HG03175 (cell line): ENCODE measurements at regions not wholly inside any gene's neighbourhood (a gene's known extent, or its start where the extent isn't known, plus 50 kb on each side); places are given as distances from the start of the nearest gene placed in this dataset.
"Not testable (repeated sequence)": the region's sequence is repeated elsewhere in the genome, so short reads cannot be mapped to it uniquely, and the experiment has no call there.

Experiments
- ATAC-seq: cut with Tn5 transposase; IDR thresholded peaks from one replicate; pipeline ENCODE4 v1.9.1; 2021; ENCODE audit warnings: mild to moderate bottlenecking, moderate library complexity; ENCODE audit not compliant: unreplicated experiment

DNA sequence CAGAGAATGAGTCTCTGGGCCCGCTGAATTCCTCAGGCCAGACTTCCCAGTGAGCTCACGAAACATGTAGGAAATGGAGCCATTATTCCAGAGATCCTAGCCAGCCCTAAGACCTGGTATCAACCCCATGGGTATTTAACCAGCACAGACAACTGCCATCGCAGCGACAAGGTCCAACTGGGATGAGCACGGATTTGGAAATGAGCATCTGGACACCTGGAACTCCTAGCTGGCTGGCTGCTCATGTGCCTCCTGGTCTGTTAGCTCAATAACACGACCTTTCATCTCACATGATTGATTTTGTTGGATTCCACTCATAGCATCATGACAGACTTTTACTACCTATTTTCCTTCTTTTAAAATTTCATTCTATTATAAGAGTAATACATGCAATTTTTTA is 51.0 kb downstream of the POU3F3 start:
- ATAC-seq = no peak

DNA sequence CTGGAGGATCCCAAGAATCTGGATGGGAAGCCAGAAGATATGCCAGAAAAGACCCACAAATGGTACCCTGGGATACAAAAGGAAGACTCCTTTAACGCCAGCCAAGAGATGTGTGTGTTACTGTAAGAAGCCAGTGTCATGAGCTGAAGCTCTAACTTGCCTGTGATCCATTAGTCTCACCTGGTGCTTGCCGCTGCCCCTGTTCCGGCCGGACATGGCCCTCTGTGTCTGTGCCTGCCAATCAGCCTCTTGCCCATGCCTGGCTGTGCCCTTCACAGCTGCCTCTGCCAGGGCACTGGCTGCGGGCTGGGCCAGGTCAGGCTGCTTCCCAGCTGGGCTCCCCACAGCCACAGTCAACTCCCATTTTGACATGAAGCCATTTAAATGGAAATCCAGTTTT is 55.4 kb downstream of the POU3F3 start:
- ATAC-seq = no peak

DNA sequence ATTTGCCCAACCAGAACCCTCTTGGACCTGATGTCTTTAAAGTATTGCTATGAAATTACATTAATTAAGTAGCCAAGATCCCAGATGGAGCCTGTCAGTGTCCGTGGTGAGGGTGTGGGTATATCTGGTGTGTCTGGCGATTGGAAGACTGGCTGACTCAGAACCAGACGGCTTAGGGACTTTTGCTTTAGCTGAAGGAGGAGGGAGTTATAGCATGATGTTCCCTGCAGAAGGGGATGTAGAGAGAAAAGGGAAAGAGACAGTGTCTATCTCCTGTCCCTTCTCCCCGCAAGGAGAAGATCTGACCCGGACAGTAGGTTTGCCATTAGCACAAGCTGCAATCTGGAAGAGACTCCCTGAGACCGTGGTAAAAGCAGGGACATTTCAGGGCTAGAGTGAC is 60.6 kb downstream of the POU3F3 start:
- ATAC-seq = no peak

DNA sequence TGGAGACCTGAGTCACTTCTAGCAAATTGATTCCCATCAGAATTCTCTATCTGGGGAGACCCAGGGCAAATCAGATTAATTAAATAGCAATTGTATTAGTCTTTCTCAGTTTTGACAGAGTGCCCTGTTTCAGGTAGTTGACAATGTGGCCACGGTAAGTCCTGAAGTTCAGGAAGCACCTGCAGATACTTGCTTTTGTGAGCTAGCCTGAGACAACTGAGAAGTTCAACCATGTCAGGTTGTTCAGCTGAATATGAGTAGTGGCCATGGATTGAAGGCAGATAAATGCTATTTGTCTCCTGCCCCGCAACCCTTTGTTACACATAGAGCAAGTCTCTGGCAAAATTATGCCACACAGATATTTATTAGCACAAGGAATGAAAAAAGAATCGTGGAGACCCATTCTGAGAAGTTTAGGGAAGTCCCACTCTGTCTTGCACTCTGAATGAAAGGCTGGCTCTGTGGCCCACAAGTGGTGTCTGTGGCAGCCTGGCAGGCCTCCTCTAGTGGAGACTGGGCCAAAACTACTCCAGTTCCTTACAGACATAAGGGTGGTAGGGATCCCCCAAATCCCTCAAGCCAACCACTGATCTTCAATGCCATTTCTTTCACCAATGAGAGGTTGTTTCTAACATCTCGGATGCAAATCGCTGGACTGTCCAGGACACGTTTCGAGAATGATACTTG is 61.3 kb downstream of the POU3F3 start:
- ATAC-seq = no peak

DNA sequence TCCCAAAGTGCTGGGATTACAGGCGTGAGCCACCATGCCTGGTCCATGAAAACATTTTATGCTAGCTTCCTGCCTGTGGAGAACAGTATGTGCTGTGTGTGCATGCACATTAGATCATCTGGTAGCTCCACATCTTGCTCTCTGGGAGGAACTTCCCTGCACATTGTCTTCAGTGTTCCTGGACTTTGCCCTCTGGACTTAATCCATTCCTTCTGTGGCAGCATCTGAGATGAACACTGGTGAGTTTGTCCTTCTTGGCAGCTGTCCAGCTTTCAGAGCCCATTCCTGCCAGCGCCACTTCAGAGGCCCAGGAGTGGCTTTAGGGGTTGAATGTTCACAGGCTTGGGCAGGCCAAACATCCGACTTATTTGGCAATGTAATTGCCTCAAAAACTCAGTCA is 65.2 kb downstream of the POU3F3 start:
- no peak for ATAC-seq

DNA sequence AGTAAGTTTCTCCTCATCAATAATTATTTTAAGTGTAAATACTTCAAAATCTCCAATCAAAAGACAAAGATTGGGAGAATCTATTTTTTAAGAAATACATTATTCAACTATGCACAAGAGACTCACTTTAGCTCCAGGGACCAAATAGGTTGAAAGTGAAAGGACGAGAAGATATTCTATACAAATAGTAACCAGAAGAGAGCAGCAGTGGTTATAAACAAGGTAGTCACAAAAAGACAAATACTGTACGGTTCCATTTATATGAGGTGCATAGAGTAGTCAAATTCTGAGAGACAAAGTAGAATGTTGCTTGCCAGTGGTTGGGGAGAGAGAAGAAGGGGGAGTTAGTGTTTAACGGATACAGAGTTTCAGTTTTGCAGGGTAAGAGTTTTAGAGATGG is 69.8 kb downstream of the POU3F3 start:
- peak; percentile 85 for ATAC-seq

DNA sequence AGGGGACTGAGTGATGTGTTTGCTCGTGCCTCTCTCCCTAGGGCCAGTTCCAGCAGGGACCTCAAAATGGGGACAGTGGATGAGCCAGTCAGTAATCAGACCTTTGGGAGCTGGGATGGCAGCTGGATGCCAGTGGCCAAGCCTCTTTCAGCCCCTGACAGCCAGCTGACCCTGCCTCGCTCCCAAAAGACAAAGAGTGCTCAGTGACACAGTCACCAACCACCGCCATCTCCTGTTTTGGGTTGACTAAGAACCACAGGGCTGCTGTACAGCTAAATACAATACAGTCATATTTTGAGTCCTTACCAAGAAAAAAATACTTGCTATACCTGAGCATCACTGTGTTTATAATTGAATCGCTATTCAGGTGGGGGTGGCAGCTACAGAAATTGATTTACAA is 75.7 kb downstream of the POU3F3 start:
- no peak for ATAC-seq

DNA sequence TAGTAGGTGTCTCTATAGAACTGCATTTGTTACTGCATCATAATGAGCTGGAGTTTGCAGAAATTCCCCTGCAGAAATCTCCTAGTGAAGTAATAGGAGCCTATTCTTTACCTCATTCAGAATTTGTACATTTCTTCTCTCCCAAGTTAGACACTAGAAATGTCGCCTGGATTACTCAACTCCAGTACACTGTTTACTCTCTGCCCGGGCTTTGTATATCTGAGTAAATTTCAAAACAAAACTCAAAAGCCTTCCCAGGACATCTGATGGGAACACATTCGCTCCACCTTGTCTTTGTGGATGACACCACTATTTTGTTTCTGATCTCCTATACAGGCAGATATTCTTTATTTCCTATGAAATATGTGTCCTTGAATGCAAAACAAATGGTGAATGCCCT is 76.8 kb downstream of the POU3F3 start:
- ATAC-seq = no peak

DNA sequence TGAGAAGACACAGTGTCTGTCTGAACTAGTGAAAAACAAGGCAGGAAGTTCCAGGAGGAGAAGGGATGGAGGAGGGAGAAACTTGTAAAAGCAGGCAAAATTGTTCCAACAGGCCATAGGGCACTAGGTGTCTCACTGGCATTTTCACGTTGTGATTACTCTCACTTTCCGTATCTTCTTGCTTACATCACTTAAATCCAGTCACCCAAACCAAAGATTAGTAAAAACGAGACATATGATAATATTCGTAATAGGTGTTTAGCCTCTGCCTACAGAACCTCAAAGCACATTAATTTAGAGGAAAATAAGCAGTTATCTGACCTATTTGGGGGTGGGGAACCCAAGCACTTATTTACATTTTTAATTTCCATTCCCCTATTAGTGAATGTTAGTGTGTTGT is 78.3 kb downstream of the POU3F3 start:
- no peak for ATAC-seq

DNA sequence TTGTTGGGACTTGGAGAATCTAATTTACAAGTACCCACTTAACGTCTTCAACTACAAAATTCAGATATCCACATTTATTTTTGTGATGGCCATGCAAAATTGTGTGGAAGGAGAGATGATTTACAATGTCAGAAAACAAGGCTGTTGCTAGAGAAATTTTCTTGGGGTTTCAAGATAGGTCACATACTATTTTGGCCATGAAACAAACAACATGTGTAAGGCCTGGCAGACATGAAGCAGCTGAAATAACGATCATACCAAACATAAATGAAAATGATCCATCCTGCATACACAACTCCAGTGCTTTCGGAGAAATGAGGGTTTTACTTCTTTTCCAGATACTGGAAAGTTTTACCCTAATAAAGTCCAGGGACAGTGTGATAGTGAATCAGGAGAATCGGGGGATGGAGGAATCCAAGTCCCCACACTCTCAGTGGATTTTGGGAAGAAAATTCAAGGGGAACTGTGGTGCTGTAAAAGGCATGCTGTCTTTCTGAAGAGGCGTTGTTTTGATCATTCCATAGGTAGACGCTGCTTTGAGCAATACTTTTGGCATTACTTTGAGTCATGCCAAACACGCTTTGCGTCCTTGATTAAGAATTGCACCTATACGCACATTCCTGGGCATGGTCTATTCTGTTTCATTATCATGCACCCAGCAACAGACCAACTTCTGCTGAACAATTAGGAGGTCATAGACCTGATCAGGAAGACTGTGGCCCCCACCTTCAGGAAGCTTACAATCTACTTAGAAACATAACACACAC is 79.4 kb downstream of the POU3F3 start:
- no peak for ATAC-seq

DNA sequence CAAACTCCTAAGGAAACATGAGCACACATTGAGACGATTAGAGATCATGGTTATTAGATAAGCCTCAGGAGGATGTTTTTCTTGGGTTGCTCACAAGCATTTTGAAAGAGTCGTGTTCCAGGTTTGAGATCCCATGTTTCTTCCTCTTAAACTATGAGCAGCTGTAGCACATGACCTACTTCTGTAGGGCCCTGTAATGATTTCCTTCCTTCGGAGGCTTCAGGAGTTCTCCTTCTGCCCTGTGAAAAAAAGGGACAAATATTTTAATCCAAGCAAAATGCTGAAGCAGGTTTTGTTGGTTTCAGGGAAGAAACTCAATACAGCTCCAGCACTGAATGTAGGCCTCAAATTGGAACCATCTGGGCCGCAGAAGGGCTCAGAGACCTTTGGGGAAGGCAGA is 82.6 kb downstream of the POU3F3 start:
- no peak for ATAC-seq

DNA sequence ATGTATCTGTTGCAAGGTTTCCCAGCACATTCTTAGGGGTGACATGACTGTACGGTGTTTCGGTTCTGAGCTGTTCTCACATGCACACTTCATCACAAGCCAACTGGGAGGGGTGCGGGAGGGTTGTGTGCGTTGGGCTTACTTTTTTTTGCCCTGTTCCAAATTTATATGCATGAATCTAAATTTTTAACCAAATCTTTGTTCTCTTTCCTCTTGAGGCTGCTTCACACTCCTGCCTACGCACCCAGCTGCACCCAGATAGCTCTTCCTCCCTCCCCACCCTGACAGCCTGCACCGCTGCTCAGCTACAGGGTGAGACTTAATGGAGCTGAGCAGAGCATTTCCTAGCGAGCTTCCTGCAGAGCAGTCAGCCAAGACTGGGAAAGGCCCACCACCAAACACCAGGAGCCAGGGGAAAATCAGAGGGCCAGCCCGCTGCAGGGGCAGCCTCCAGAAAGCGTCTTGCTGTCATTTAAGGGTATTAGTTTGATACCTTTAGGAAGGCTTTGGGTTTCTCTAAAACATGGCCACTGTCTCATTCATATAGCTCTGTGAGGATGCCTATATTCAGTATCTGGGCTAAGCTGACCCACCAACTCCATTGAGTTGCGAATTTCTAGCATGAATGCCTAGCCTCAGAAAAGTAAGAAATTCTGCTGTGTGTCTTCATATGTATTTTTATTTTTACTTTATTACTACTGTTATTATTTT is 84.5 kb downstream of the POU3F3 start:
- ATAC-seq = peak; percentile 93

DNA sequence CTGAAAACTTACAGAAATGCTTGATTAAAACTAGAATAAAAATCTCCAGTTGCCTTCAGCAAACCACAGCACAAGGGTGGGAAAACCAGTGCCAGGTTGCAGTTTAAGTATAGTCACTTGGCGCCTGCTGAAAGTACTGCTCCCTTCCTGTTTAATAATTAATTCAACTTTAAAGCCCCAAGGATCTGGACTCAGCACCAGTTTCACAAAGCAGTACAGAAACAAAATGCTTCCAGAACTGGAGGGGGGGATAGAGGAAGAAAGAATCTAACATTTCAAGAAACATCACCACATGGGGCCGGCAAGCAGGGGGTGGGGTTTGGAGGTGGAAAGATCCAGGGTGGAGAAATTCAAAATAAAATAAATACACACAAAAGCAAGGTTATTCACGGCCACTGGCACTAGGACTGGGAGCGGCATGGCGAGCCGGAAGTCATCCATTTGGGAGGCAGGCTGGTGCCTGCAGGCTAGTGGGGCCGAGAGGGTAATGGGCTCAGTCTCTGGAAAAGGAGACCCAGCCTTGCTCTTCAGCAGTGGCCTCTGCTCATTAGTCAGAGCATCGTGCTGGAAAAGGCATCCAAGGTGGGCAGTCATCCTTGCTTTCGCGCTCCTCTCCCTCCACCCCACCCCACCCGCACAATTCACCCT is 85.8 kb downstream of the POU3F3 start:
- no peak for ATAC-seq

DNA sequence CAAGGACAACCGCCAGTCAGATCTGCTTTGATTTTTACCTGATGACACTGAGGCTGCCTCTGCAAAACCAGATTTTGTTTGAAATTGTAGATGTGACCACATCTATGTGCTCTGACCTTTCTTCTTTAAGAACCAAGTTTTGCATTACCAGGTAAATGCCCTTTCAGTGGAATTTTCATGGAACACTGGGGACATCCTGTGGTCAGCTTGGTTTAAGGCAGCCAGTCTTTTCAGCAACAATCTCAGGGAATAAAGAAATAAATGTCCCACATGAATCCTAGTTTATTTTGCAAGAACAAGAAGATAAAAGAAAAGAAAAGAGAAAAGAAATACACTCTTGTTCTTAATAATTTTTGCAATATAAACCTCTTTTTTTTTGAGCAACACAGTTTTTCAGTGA is 90.6 kb downstream of the POU3F3 start:
- ATAC-seq = no peak

DNA sequence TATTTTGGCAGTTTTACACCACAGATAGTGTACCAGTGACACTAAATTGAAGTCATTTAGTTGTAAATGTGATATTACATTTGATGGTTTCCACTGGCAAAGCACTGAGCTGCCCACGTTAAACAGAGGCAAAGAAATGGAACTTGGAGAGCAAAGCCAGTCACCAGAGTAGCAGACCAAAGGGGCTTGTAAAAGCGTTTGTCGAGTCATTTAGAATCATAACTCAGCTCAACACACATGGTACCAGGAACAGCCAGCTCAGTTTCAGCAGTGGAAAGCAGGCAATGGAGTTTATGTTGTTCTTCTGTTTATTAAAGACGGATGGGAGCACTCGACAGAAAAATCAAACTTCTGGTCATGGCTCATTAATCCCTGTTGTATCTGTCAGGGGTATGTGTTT is 91.2 kb downstream of the POU3F3 start:
- no peak for ATAC-seq

DNA sequence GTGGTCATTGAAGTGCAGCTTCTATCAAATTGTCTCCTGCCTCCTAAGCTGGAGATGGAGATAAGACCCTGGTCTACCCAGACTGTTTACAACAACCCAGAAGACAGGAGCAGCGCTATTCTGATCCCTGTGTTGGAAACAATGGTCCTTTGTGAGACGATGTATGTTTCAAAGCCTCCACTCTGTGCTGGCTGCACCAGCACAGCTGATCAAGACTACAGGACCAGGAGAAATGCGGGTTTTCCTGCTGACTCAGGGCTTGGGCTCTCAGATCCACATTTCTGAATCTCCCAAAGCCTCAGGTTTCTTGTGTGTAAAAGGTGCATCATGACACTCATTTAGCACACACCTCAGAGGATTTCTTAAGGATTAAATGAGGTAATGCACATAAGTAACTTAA is 92.0 kb downstream of the POU3F3 start:
- ATAC-seq = no peak

DNA sequence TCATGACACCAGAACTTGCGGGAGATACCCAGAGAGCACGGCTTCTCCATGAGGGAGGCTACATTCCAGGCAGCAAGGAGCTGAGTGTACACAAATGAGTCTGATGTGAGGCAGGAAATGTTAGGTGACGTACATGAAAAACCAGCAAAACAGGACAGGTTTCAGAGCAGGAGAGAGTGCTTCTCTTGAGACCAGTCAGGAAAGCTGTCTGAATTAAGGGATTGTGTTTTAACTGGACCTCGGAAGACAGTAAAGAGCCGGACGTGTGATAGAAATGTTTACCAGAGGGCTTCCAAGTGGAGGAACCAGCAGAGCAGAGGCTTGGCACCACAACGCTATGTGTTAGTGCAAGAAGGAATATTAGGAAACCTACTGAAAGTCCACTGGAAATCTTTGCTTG is 90.4 kb upstream of the MRPS9 start:
- not testable (repeated sequence) for ATAC-seq

DNA sequence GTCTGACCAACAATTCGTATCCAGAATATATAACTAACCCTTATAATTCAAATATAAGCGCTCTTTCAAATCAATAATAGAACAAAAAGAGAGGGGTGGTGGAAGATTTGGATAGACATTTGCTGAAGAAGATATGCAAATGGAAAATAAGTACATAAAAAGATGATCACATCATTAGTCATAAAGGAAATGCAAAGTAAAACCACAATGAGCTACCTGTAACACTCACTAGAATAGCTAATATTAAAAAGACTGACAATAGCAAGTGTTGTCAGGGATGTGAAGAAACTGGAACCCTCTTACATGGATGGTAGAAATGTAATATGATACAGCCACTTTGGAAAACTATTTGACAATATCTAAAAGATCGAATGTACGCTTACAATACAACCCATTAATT is 84.9 kb upstream of the MRPS9 start:
- ATAC-seq = no peak

DNA sequence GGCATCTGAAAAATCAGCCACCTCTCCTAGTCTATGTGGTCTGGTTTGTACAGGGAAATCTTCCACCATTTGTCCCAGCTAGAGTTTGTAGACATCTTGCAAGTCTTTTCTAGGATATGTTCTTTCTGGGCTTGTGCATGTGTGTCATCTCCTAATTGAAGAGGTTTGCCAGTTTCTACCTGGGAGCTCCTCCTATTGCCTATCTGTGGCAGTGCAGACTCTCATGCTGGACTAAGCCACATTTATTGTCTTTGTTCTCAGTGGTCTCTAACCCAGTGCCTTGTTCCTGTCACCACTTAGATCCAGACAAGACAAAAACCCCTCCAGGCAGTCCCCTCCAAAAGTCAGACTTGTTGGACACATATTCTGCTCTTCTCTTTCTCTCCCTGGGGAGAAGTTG is 72.0 kb upstream of the MRPS9 start:
- ATAC-seq = no peak

DNA sequence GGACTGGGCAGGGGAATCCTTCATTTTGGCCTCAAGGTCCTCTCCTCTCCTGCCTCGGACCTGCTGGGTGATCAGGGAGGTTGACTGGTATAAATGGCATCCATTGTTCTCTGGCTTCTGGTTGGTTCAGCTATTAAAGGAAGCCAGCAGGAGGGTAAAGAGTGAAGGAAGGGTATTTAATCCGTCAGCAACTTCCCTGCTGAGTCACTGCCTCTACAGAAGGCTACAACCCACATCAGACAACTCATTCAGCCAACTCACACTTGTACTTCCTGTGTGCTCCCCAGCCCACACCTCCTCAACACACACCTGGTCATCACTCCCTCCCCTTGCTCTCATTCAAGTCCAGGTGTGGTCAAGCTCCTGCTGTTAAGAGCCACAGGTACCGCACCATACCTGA is 68.3 kb upstream of the MRPS9 start:
- no peak for ATAC-seq

DNA sequence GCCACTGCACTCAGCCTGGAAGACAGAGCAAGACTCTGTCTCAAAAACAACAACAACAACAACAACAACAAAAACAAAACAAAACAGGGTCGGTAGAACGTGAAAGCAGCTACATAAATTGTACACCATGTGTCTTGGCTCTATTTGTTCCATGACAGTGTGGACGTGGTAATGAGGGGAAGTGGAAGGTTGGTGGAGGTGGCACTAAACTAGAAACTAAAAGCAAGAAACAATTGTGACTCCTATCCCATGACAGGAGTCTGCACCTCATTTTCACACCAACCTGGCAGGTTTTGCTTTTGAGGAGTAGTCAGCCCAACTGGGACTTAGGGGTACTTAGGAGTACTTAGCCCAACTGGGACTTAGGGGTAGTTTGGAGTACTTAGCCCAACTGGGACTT is 62.5 kb upstream of the MRPS9 start:
- ATAC-seq = peak; percentile 18

DNA sequence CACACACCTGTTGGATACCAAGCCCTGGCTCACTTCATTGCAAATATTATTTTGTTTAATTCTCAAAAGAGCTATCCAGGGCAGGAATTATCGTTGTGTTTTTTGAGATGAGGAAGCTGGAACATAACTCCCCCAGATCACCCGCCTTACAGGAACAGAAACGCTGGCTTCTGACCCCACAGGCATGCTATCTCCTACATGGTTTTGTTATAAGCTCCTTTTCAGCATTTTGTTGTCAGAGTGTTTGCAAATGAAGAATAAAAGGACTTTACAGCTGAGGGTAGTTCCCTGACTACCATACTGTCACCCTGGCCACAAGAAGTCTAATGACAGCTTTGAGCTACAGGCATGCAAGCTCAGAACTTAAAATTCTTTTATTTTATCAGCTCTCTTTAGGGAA is 62.0 kb upstream of the MRPS9 start:
- no peak for ATAC-seq
